Astrocyte (in vitro differentiated cells and primary cell): ENCODE measurements at regions not wholly inside any gene's neighbourhood (a gene's known extent, or its start where the extent isn't known, plus 50 kb on each side); places are given as distances from the start of the nearest gene placed in this dataset.

Source experiments
- DNase-seq: peaks from one replicate; pipeline ENCODE4 v3.0.0-alpha.2; 2010; ENCODE audit warnings: low read depth
- FAIRE-seq: peaks from 2 replicates; lab custom pipeline; 2011; peaks lifted over from hg19 to GRCh38; lab: Jason Lieb, UNC
- H2AFZ ChIP-seq: 2 replicates; pipeline ENCODE4 v1.6.0; 2012; ENCODE audit warnings: low read depth, low read length, inconsistent platforms
- H3K27ac ChIP-seq: 2 replicates; pipeline ENCODE4 v1.5.1; 2011; ENCODE audit warnings: low read depth, low read length, inconsistent platforms
- H3K27me3 ChIP-seq: 2 replicates; pipeline ENCODE4 v1.6.0; 2011; ENCODE audit warnings: low read length, inconsistent platforms; ENCODE audit not compliant: insufficient read depth
- H3K36me3 ChIP-seq: 2 replicates; pipeline ENCODE4 v1.5.1; 2011; ENCODE audit warnings: low read length, inconsistent platforms; ENCODE audit not compliant: insufficient read depth
- H3K4me1 ChIP-seq: 2 replicates; pipeline ENCODE4 v1.5.1; 2011; ENCODE audit warnings: low read length, inconsistent platforms; ENCODE audit not compliant: insufficient read depth
- H3K4me2 ChIP-seq: 2 replicates; pipeline ENCODE4 v1.6.0; 2012; ENCODE audit warnings: low read length, inconsistent platforms
- H3K4me3 ChIP-seq: 2 replicates; pipeline ENCODE4 v1.5.1; 2011; ENCODE audit warnings: low read depth, mild to moderate bottlenecking, low read length, inconsistent platforms; ENCODE audit not compliant: insufficient read depth
- H3K79me2 ChIP-seq: 2 replicates; pipeline ENCODE4 v1.6.0; 2012; ENCODE audit warnings: mild to moderate bottlenecking, low read length, inconsistent platforms; ENCODE audit not compliant: insufficient read depth
- H3K9ac ChIP-seq: 2 replicates; pipeline ENCODE4 v1.6.0; 2012; ENCODE audit warnings: mild to moderate bottlenecking, low read length, inconsistent platforms
- H3K9me3 ChIP-seq: 2 replicates; pipeline ENCODE4 v1.5.1; 2012; ENCODE audit warnings: low read depth, mild to moderate bottlenecking, low read length, inconsistent platforms; ENCODE audit not compliant: insufficient read depth
- H4K20me1 ChIP-seq: 2 replicates; pipeline ENCODE4 v1.6.0; 2012; ENCODE audit warnings: low read length, inconsistent platforms; ENCODE audit not compliant: insufficient read depth
- H3K27ac Mint-ChIP-seq: one replicate; pipeline ENCODE4 v1.8.0; 2021; ENCODE audit warnings: mild to moderate bottlenecking, mixed read lengths; ENCODE audit not compliant: unreplicated experiment
- H3K27me3 Mint-ChIP-seq: one replicate; pipeline ENCODE4 v1.8.0; 2021; ENCODE audit warnings: low read depth, mixed read lengths; ENCODE audit not compliant: unreplicated experiment
- H3K36me3 Mint-ChIP-seq: one replicate; pipeline ENCODE4 v1.8.0; 2021; ENCODE audit warnings: low read depth, mixed read lengths; ENCODE audit not compliant: unreplicated experiment
- H3K4me1 Mint-ChIP-seq: one replicate; pipeline ENCODE4 v1.8.0; 2021; ENCODE audit warnings: low read depth, mixed read lengths; ENCODE audit not compliant: unreplicated experiment
- H3K4me3 Mint-ChIP-seq: one replicate; pipeline ENCODE4 v1.8.0; 2021; ENCODE audit warnings: mild to moderate bottlenecking, moderate library complexity, mixed read lengths; ENCODE audit not compliant: unreplicated experiment
- H3K9me3 Mint-ChIP-seq: one replicate; pipeline ENCODE4 v1.8.0; 2021; ENCODE audit warnings: mild to moderate bottlenecking, mixed read lengths; ENCODE audit not compliant: unreplicated experiment
- EZH2 ChIP-seq: IDR thresholded peaks from 2 replicates; pipeline ENCODE4 v1.6.1; 2012; ENCODE audit warnings: mild to moderate bottlenecking, low read length, inconsistent platforms; ENCODE audit not compliant: insufficient read depth
- TF ChIP-seq, protein P1 (sequence below): IDR thresholded peaks from 2 replicates; pipeline ENCODE4 v1.5.1; 2011; ENCODE audit warnings: low read depth, mild to moderate bottlenecking, inconsistent platforms, low read length, moderate library complexity; ENCODE audit not compliant: insufficient read depth

DNA sequence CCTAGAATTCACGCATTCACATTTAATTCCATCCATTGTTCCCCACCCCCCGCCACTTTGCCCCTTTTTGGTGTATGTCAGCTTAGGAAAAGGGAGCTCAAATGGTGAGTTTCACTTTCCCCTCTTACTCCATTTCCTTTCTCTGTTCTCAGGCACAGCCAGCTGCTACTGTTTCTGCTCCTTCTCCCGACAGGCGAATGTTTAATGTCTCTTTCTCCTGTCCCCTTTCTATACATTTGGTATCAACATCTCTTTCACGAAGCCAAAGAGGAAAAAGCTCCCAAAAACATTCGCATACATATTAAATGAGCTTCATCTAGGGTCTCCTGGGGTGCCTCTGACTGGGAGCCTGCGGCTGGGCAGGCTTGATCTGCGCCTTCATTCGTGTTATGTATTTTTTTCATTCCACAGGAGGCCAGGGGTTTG is 124.2 kb upstream of the SATB2 start:
- FAIRE-seq (no peak), DNase-seq (no peak)
- Histone ChIP-seq H3K9me3 (no peaks in the 10 kb centered on the region), H3K9ac (peak overlapping the region; percentile 59), H3K4me1 (peaks cover 6% of the 10 kb centered on the region), H3K27me3 (no peaks in the 10 kb centered on the region), H3K79me2 (no peaks in the 10 kb centered on the region), H2AFZ (peak overlapping the region; percentile 71), H3K27ac (no peak overlapping the region), H4K20me1 (no peaks in the 10 kb centered on the region), H3K4me3 (peak overlapping the region; percentile 48), H3K36me3 (no peaks in the 10 kb centered on the region), H3K4me2 (peak overlapping the region; percentile 85)
- Mint-ChIP-seq H3K4me1 (peaks cover 7% of the 10 kb centered on the region), H3K27me3 (peaks cover 5% of the 10 kb centered on the region), H3K36me3 (no peaks in the 10 kb centered on the region), H3K4me3 (peak overlapping the region; percentile 60), H3K9me3 (no peaks in the 10 kb centered on the region), H3K27ac (peak overlapping the region; percentile 59)
- TF ChIP-seq EZH2 = no peak
- TF ChIP-seq, protein P1, sequence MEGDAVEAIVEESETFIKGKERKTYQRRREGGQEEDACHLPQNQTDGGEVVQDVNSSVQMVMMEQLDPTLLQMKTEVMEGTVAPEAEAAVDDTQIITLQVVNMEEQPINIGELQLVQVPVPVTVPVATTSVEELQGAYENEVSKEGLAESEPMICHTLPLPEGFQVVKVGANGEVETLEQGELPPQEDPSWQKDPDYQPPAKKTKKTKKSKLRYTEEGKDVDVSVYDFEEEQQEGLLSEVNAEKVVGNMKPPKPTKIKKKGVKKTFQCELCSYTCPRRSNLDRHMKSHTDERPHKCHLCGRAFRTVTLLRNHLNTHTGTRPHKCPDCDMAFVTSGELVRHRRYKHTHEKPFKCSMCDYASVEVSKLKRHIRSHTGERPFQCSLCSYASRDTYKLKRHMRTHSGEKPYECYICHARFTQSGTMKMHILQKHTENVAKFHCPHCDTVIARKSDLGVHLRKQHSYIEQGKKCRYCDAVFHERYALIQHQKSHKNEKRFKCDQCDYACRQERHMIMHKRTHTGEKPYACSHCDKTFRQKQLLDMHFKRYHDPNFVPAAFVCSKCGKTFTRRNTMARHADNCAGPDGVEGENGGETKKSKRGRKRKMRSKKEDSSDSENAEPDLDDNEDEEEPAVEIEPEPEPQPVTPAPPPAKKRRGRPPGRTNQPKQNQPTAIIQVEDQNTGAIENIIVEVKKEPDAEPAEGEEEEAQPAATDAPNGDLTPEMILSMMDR = no peak

DNA sequence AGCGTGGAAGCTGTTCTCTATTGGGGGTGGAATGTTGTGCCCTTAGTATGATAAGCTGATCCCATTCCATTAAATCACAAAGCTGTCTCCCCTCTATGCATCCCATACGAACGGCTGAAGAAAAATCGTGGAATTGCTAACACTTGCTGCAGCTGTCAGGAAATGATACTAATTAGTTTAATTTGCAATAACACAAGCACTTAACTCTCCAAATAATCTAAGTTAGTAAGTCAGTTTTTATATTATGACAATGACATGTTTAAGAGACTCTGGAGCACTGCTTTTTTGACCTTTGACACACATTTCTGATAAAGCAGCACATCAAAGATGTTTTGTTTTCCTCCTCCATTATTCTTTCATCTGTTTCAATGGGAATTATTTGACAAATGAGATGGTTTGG is 123.7 kb upstream of the SATB2 start:
- no peaks in the 10 kb centered on the region for H3K79me2 ChIP-seq
- H3K27ac Mint-ChIP-seq = peak overlapping the region; percentile 59
- no peaks in the 10 kb centered on the region for H3K9me3 Mint-ChIP-seq
- H2AFZ ChIP-seq = peak overlapping the region; percentile 71
- peak overlapping the region; percentile 48 for H3K4me3 ChIP-seq
- no peak for FAIRE-seq
- no peaks in the 10 kb centered on the region for H3K36me3 ChIP-seq
- peaks cover 5% of the 10 kb centered on the region for H3K27me3 Mint-ChIP-seq
- no peak for DNase-seq
- no peaks in the 10 kb centered on the region for H3K27me3 ChIP-seq
- H3K4me1 ChIP-seq = peaks cover 6% of the 10 kb centered on the region
- no peak overlapping the region for H3K27ac ChIP-seq
- H3K9ac ChIP-seq = peak overlapping the region; percentile 59
- no peak for TF ChIP-seq EZH2
- TF ChIP-seq, protein P1 = no peak
- H3K4me2 ChIP-seq = peak overlapping the region; percentile 85
- peaks cover 7% of the 10 kb centered on the region for H3K4me1 Mint-ChIP-seq
- H3K9me3 ChIP-seq = no peaks in the 10 kb centered on the region
- no peaks in the 10 kb centered on the region for H3K36me3 Mint-ChIP-seq
- H3K4me3 Mint-ChIP-seq = no peak overlapping the region
- H4K20me1 ChIP-seq = no peaks in the 10 kb centered on the region

- TF ChIP-seq, protein P1 = no peak
- no peak for TF ChIP-seq EZH2
- H3K9me3 ChIP-seq = no peaks in the 10 kb centered on the region
- H4K20me1 ChIP-seq = no peaks in the 10 kb centered on the region
- Mint-ChIP-seq H3K27ac (no peak overlapping the region), H3K36me3 (no peaks in the 10 kb centered on the region), H3K4me1 (peaks cover 2% of the 10 kb centered on the region), H3K4me3 (no peak overlapping the region), H3K9me3 (no peaks in the 10 kb centered on the region), H3K27me3 (peaks cover 5% of the 10 kb centered on the region)
- no peak overlapping the region for H3K4me2 ChIP-seq
- no peak overlapping the region for H3K27ac ChIP-seq
- H2AFZ ChIP-seq = no peak overlapping the region
- H3K36me3 ChIP-seq = no peaks in the 10 kb centered on the region
- H3K27me3 ChIP-seq = no peaks in the 10 kb centered on the region
- H3K9ac ChIP-seq = no peak overlapping the region
- DNase-seq = no peak
- H3K4me1 ChIP-seq = no peaks in the 10 kb centered on the region
- no peak for FAIRE-seq
- H3K4me3 ChIP-seq = no peak overlapping the region
- H3K79me2 ChIP-seq = no peaks in the 10 kb centered on the region
Measured at GRCh38 chr2:199575416-199575815, 117.7 kb upstream of the SATB2 start.
